ENCODE measurements at regions not wholly inside any gene's neighbourhood (a gene's known extent, or its start where the extent isn't known, plus 50 kb on each side); places are given as distances from the start of the nearest gene placed in this dataset.
"Not testable (repeated sequence)": the region's sequence is repeated elsewhere in the genome, so short reads cannot be mapped to it uniquely, and the experiment has no call there.

DNA sequence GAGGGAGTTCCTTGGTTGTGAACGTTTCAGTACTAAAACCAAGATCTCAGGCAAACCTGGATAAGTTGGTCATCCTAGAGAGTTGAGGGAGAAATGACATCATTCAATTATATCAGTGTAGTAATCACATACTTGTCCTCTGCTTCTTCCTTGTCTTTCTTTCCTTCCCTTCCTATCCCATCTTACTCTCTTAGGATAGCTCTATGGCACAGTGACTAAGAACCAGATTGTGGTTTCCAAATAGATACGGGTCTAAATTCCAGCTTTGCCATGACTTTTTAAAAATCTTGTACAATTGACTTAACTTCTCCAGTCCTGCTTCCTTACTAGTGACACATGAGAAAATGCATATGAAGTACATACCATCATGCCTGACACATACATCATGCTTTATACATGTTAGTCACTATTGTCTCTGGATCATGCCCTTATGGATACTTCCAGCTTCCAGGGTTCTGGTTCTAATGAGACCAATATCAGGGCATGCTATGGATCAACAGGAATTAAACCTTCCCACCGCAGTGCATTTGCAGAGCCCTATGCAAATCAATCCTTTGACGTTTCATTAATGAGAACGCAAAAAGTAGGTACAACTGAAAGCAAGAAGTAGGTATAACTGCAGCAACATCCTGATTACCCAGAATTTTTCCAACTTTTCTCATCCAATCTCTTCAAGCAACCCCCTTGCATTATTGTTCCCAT, 168.0 kb upstream of the KLF7 start:
- Histone ChIP-seq H3K27me3 (ENCODE audit: control insufficient read depth, insufficient read depth, low read length) (no peaks in the 10 kb centered on the region), H3K36me3 (ENCODE audit: control insufficient read depth, insufficient read depth, low read length) (no peaks in the 10 kb centered on the region), H3K4me3 (ENCODE audit: low read depth, low read length) (peak overlapping the region; percentile 35), H3K9me3 (ENCODE audit: control insufficient read depth, insufficient read depth, low read depth, low read length) (no peaks in the 10 kb centered on the region), H3K27ac (ENCODE audit: low read depth, low read length) (peak overlapping the region; percentile 90), H3K4me1 (ENCODE audit: control insufficient read depth, insufficient read depth, low read length) (peaks cover 50% of the 10 kb centered on the region), H3K9ac (ENCODE audit: low read length) (peak overlapping the region; percentile 75)

GRCh38 chr2:207334301-207334623, 168.5 kb upstream of the KLF7 start:
- peaks cover 45% of the 10 kb centered on the region for H3K4me1 ChIP-seq (ENCODE audit: control insufficient read depth, insufficient read depth, low read length)
- peak overlapping the region; percentile 90 for H3K27ac ChIP-seq (ENCODE audit: low read depth, low read length)
- H3K9me3 ChIP-seq (ENCODE audit: control insufficient read depth, insufficient read depth, low read depth, low read length): no peaks in the 10 kb centered on the region
- peak overlapping the region; percentile 75 for H3K9ac ChIP-seq (ENCODE audit: low read length)
- no peaks in the 10 kb centered on the region for H3K36me3 ChIP-seq (ENCODE audit: control insufficient read depth, insufficient read depth, low read length)
- H3K27me3 ChIP-seq (ENCODE audit: control insufficient read depth, insufficient read depth, low read length): no peaks in the 10 kb centered on the region
- peak overlapping the region; percentile 35 for H3K4me3 ChIP-seq (ENCODE audit: low read depth, low read length)

GRCh38 chr2:207334624-207335371, 169.1 kb upstream of the KLF7 start:
- Histone ChIP-seq H3K36me3 (ENCODE audit: control insufficient read depth, insufficient read depth, low read length) (no peaks in the 10 kb centered on the region), H3K9ac (ENCODE audit: low read length) (peak overlapping the region; percentile 75), H3K27me3 (ENCODE audit: control insufficient read depth, insufficient read depth, low read length) (no peaks in the 10 kb centered on the region), H3K4me1 (ENCODE audit: control insufficient read depth, insufficient read depth, low read length) (peaks cover 43% of the 10 kb centered on the region), H3K27ac (ENCODE audit: low read depth, low read length) (peak overlapping the region; percentile 90), H3K9me3 (ENCODE audit: control insufficient read depth, insufficient read depth, low read depth, low read length) (no peaks in the 10 kb centered on the region), H3K4me3 (ENCODE audit: low read depth, low read length) (peak overlapping the region; percentile 35)

GRCh38 chr2:207337234-207338219, 171.8 kb upstream of the KLF7 start:
- Histone ChIP-seq H3K4me3 (ENCODE audit: low read depth, low read length) (no peak overlapping the region), H3K27ac (ENCODE audit: low read depth, low read length) (no peak overlapping the region), H3K27me3 (ENCODE audit: control insufficient read depth, insufficient read depth, low read length) (no peaks in the 10 kb centered on the region)

DNA sequence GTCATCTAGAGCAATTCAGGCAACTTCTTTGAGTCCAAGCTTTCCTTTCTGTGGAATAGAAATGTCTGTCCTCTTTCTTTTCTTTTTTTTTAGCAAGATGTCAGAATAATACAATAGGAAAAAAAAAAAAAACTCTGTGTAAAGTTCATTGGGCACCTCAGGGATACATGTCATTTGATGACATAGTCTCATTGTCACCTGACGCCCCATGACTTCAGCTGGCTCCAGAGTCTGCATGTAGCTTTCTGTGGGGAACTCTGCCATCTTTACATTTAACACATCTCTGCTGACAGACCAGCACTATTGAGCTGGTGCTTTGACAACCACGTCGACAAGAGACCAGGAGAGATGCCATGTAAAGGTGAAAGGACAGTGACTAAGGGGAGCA, 172.5 kb upstream of the KLF7 start:
- Histone ChIP-seq H3K4me3 (ENCODE audit: low read depth, low read length) (no peak overlapping the region), H3K27me3 (ENCODE audit: control insufficient read depth, insufficient read depth, low read length) (no peaks in the 10 kb centered on the region), H3K9me3 (ENCODE audit: control insufficient read depth, insufficient read depth, low read depth, low read length) (no peaks in the 10 kb centered on the region), H3K36me3 (ENCODE audit: control insufficient read depth, insufficient read depth, low read length) (no peaks in the 10 kb centered on the region), H3K4me1 (ENCODE audit: control insufficient read depth, insufficient read depth, low read length) (peaks cover 51% of the 10 kb centered on the region), H3K9ac (ENCODE audit: low read length) (no peak overlapping the region), H3K27ac (ENCODE audit: low read depth, low read length) (no peak overlapping the region)

More at GRCh38 chr2:207337234-207338219, 171.8 kb upstream of the KLF7 start:
- no peak overlapping the region for H3K9ac ChIP-seq (ENCODE audit: low read length)
- peaks cover 51% of the 10 kb centered on the region for H3K4me1 ChIP-seq (ENCODE audit: control insufficient read depth, insufficient read depth, low read length)
- no peaks in the 10 kb centered on the region for H3K36me3 ChIP-seq (ENCODE audit: control insufficient read depth, insufficient read depth, low read length)
- H3K9me3 ChIP-seq (ENCODE audit: control insufficient read depth, insufficient read depth, low read depth, low read length): no peaks in the 10 kb centered on the region

DNA sequence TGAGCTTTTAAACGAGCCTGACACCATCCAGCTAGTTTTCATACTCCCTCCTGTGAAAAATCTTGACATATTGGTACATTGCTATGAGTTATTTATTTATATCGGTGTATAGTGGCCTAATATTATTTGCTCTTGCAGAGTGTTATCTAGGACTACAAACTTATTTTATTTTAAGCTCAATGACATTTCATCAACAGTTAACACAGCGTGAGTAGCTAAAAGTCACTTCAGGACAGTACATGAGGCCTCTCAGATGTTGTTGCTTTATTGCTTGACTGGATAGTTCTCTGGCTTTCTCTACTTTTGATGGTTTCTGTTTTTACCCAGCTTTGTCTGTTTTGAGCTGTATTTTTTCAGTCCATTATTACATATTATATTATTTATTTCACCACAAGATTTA, 172.9 kb upstream of the KLF7 start:
- H3K4me1 ChIP-seq (ENCODE audit: control insufficient read depth, insufficient read depth, low read length): peaks cover 48% of the 10 kb centered on the region
- no peaks in the 10 kb centered on the region for H3K9me3 ChIP-seq (ENCODE audit: control insufficient read depth, insufficient read depth, low read depth, low read length)
- H3K27ac ChIP-seq (ENCODE audit: low read depth, low read length): no peak overlapping the region
- H3K4me3 ChIP-seq (ENCODE audit: low read depth, low read length): no peak overlapping the region
- H3K36me3 ChIP-seq (ENCODE audit: control insufficient read depth, insufficient read depth, low read length): no peaks in the 10 kb centered on the region
- H3K9ac ChIP-seq (ENCODE audit: low read length): no peak overlapping the region
- H3K27me3 ChIP-seq (ENCODE audit: control insufficient read depth, insufficient read depth, low read length): no peaks in the 10 kb centered on the region

DNA sequence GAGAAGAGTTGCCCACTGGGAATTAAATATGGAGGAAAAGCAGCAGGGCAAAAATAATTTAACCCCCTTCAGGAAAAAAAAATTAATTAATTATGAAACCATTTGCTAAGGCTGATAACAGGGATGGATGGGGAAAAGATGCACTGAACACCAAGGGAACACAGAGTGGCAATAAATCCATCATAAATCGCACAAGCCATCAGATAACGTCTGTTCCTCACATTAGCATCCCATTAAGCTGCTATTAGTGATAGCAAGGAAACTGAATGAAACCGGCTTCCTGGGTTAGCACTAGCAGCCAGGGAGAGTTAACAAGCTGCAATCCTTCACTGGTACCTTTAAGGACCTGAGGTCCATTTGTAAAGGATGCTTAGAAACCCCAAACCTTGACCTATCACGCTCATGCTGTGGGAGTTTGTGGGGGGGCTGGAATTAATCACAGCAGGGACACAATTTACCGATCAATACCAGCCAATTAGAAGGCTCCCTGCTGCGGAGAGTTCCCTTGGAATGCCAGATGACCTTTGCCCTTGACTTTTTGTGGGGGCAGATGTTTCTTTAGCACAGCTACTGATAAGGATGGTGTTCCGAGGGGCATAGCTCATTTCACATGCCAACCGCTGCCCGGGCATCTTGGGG, 175.5 kb upstream of the KLF7 start:
- no peaks in the 10 kb centered on the region for H3K36me3 ChIP-seq (ENCODE audit: control insufficient read depth, insufficient read depth, low read length)
- H3K9me3 ChIP-seq (ENCODE audit: control insufficient read depth, insufficient read depth, low read depth, low read length): peaks cover 6% of the 10 kb centered on the region
- H3K4me3 ChIP-seq (ENCODE audit: low read depth, low read length): no peak overlapping the region
- no peaks in the 10 kb centered on the region for H3K27me3 ChIP-seq (ENCODE audit: control insufficient read depth, insufficient read depth, low read length)
- no peak overlapping the region for H3K27ac ChIP-seq (ENCODE audit: low read depth, low read length)
- H3K4me1 ChIP-seq (ENCODE audit: control insufficient read depth, insufficient read depth, low read length): peaks cover 33% of the 10 kb centered on the region
- no peak overlapping the region for H3K9ac ChIP-seq (ENCODE audit: low read length)

DNA sequence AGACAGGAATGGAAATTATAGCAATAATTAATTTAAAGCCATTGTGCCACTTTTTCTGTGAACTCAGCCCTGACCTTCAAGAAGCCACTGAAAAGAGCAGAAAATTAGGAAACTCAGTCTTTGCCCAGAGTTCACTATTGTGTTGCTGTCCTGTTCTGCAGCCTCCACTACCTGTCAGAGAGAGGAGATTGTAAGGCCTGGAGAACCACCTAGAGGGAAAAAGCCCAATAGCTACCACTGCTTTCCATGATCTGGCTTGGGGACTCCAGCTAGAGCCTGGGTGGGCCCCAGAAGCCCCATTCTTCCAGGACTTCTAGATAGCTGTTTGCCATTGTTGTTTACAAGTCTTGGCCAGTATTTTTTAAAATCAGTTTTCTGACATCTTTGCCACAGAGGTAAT, 176.1 kb upstream of the KLF7 start:
- no peaks in the 10 kb centered on the region for H3K36me3 ChIP-seq (ENCODE audit: control insufficient read depth, insufficient read depth, low read length)
- no peak overlapping the region for H3K9ac ChIP-seq (ENCODE audit: low read length)
- peaks cover 31% of the 10 kb centered on the region for H3K4me1 ChIP-seq (ENCODE audit: control insufficient read depth, insufficient read depth, low read length)
- no peaks in the 10 kb centered on the region for H3K27me3 ChIP-seq (ENCODE audit: control insufficient read depth, insufficient read depth, low read length)
- no peak overlapping the region for H3K27ac ChIP-seq (ENCODE audit: low read depth, low read length)
- peaks cover 9% of the 10 kb centered on the region for H3K9me3 ChIP-seq (ENCODE audit: control insufficient read depth, insufficient read depth, low read depth, low read length)
- H3K4me3 ChIP-seq (ENCODE audit: low read depth, low read length): no peak overlapping the region

GRCh38 chr2:207344596-207345394, 179.0 kb upstream of the KLF7 start:
- not testable (repeated sequence) for H3K9me3 ChIP-seq (ENCODE audit: control insufficient read depth, insufficient read depth, low read depth, low read length); H3K9ac ChIP-seq (ENCODE audit: low read length); H3K4me3 ChIP-seq (ENCODE audit: low read depth, low read length); H3K36me3 ChIP-seq (ENCODE audit: control insufficient read depth, insufficient read depth, low read length); H3K27me3 ChIP-seq (ENCODE audit: control insufficient read depth, insufficient read depth, low read length); H3K27ac ChIP-seq (ENCODE audit: low read depth, low read length)
- peaks cover 16% of the 10 kb centered on the region for H3K4me1 ChIP-seq (ENCODE audit: control insufficient read depth, insufficient read depth, low read length)

DNA sequence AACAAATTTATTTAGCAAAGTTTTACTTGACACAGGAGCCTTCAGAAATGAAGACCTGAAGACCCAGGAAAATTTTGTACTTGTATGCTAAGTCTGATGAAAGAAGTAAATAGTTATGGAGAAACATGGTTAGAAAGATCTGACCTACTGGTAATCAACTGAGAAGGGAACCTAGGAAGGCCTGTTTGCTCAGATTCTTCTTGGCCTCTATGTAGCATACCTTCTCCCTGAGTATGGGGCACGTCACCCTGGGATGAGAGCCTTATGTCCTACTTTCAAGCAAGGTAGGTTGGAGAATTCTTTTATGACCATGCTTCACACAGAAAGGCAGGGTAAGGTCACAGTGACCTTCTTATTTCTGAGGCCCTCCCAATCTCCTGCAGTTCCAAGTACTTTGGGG, 178.6 kb upstream of the CREB1 start:
- Histone ChIP-seq H3K9me3 (ENCODE audit: control insufficient read depth, insufficient read depth, low read depth, low read length) (peaks cover 2% of the 10 kb centered on the region; the same call in 1 of the 2 replicates), H3K36me3 (ENCODE audit: control insufficient read depth, insufficient read depth, low read length) (no peaks in the 10 kb centered on the region), H3K4me1 (ENCODE audit: control insufficient read depth, insufficient read depth, low read length) (peaks cover 6% of the 10 kb centered on the region), H3K9ac (ENCODE audit: low read length) (no peak overlapping the region), H3K27me3 (ENCODE audit: control insufficient read depth, insufficient read depth, low read length) (no peaks in the 10 kb centered on the region), H3K4me3 (ENCODE audit: low read depth, low read length) (no peak overlapping the region), H3K27ac (ENCODE audit: low read depth, low read length) (no peak overlapping the region)

All from HUES6 (cell line).